Stimulated activated naive B cell treated with anti-CD40 and anti-IgM and Interleukin-4, amounts not matched to agents 10 μg/mL and 1 μg/mL and 100 μg/mL, for 72 hours (primary cell): ENCODE measurements at regions not wholly inside any gene's neighbourhood (a gene's known extent, or its start where the extent isn't known, plus 50 kb on each side); places are given as distances from the start of the nearest gene placed in this dataset.

Source experiments
- ATAC-seq, 2 donors: fragments of 150-1000 bp; cut with Tn5 transposase; replicated peaks; 2 replicates each; pipeline ENCODE4 v1.10.0; 2021; ENCODE audit warnings: moderate library complexity in 1 of 2
- DNase-seq: peaks from one replicate; pipeline ENCODE4 v3.0.0; 2021
- H3K27ac Mint-ChIP-seq: one replicate; pipeline ENCODE4 v1.8.0; 2022; ENCODE audit warnings: mild to moderate bottlenecking, mixed read lengths
- H3K27me3 Mint-ChIP-seq, 2 donors: one replicate each; pipeline ENCODE4 v1.8.0; 2022; ENCODE audit warnings: mixed read lengths in 2 of 2
- H3K36me3 Mint-ChIP-seq, 2 donors: one replicate each; pipeline ENCODE4 v1.8.0; 2022; ENCODE audit warnings: mixed read lengths in 2 of 2, mild to moderate bottlenecking in 1 of 2
- H3K4me1 Mint-ChIP-seq, 2 donors: one replicate each; pipeline ENCODE4 v1.8.0; 2022; ENCODE audit warnings: mixed read lengths in 2 of 2, mild to moderate bottlenecking in 1 of 2
- H3K4me3 Mint-ChIP-seq, 2 donors: one replicate each; pipeline ENCODE4 v1.8.0; 2022; ENCODE audit warnings: mild to moderate bottlenecking in 2 of 2, mixed read lengths in 2 of 2, moderate library complexity in 1 of 2
- H3K9me3 Mint-ChIP-seq, 2 donors: one replicate each; pipeline ENCODE4 v1.8.0; 2022; ENCODE audit warnings: mixed read lengths in 2 of 2, mild to moderate bottlenecking in 1 of 2

DNA sequence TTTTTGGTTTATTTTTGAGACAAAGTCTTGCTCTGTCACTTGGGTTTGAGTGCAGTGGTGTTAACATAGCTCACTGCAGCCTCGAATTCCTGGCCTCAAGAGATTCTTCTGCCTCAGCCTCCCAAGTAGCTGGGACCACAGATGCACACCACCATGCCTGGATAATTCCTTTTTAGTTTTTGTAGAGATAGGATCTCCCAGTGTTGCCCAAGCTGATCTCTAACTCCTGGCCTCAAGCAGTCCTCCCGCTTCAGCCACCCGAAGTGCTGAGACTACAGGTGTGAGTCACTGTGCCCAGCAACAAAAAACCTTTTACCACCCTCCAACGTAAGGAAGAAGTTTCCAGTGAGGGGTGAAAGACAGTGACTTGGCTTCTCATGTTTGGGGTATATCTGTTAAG, 81.1 kb upstream of the TSHZ3 start:
- no peaks in the 10 kb centered on the region for H3K36me3 Mint-ChIP-seq
- H3K4me3 Mint-ChIP-seq = no peak overlapping the region
- no peak for DNase-seq
- H3K9me3 Mint-ChIP-seq = peaks cover 3 to 4% of the 10 kb centered on the region in 2 donors
- no peak overlapping the region for H3K27ac Mint-ChIP-seq
- no peaks in the 10 kb centered on the region for H3K27me3 Mint-ChIP-seq
- ATAC-seq = no peak
- no peaks in the 10 kb centered on the region for H3K4me1 Mint-ChIP-seq

DNA sequence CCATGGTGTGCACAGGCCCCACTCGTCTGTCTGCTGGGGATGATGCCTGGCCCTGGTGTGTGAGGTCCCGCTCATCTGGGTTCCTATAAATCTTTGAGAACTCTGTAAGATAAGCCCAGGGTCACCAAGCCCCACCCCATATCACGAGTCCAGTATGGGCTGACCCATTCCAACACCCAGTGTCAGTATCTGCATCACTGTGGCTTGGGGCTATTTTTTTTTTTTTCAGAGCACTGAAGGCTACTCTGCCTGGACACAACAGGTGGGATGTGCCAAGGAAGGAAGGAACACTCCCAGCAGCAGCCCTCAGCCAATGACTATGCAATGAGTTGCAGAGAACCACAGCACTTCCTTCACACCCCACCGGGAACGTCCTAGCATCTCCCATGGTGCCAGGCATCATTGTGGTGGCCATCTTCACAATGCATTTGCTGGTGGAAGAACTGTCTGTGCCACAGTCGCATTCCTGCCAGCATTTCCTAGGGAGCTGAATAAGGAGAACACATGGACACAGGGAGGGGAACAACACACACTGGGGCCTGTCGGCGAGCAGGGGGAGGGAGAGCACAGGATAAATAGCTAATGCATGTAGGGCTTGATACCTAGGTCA, 83.1 kb upstream of the TSHZ3 start:
- Mint-ChIP-seq H3K36me3 (no peaks in the 10 kb centered on the region), H3K4me1 (no peaks in the 10 kb centered on the region), H3K27me3 (no peaks in the 10 kb centered on the region), H3K4me3 (no peak overlapping the region), H3K27ac (no peak overlapping the region), H3K9me3 (peaks cover 3 to 7% of the 10 kb centered on the region in 2 donors)
- DNase-seq (no peak), ATAC-seq (no peak)

DNA sequence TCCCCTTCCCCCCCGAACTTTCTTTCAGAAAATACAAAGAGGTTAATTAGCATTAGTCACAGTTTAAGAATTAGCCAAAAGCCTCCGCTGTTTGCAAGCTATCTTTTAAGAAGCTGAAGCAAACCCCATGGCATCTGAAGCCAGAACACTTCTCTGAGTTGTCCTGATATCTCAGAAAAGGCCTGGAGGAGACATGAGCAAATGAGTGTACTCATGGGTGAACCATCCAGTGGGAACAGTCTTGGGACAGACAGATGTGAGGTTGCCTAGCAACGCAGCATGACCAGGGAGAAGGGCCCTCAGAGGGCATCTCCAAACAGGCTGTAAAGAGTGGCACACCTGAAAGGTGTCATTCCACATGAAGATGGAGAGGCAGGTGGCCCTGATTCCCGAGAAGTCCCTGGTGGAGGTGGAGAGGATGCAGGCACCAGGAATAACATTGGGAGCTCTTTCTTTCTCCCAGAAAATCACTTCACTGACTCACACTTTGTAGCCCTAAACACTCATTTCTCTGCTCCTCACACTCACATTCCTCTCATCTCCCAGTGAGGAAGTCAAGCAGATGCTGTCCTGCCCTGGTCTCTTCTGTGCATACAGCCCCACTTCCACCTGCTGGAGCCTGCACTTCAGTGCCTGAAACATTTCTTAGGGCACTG, 87.0 kb upstream of the TSHZ3 start:
- Mint-ChIP-seq H3K4me3 (no peak overlapping the region), H3K27me3 (peaks cover 0 to 5% of the 10 kb centered on the region in 2 donors), H3K36me3 (no peaks in the 10 kb centered on the region), H3K9me3 (peaks cover 7 to 8% of the 10 kb centered on the region in 2 donors), H3K4me1 (no peaks in the 10 kb centered on the region), H3K27ac (no peak overlapping the region)
- ATAC-seq (no peak), DNase-seq (no peak)

DNA sequence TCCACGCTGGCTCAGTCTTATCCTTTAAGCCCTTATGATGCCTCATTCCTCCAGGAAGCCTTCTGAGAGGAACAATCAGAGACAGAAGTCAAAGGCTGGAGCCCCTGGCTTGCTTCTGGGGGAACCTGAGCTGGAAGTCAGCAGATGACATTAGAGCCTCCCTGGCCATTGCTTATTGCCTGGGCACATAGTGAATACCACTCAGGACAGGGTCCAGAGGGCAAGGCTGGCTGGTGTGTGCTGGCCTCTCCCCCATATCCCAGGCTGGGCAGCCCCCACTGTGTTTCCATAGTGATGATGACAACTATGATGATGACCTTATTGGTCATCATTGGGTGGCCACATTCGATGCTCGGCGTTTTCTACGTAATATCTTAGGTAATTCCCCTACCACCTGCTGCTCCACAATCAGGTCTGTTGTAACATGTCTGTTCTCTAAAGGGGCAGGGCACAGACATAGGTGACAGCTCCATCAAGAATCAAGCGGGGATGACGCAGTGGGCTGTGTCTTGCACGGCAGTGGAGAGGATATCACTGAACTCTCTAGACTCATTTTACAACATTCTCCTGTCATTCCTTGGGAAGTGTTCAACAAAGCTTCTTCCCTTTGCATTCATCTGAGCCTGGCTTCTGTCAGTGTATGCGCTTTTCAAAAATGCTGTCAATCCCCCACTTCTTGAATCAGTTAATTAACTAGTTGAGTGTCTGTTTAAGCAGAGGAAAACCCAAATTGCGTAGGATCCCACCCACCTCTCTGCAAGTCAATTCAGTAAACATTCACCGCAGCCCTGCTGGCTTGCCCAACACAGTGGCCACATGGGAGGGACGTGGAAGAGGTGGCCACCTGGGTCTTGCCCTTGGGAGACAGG, 89.4 kb upstream of the TSHZ3 start:
- H3K36me3 Mint-ChIP-seq = no peaks in the 10 kb centered on the region
- no peak for DNase-seq
- peaks cover 0 to 5% of the 10 kb centered on the region in 2 donors for H3K27me3 Mint-ChIP-seq
- H3K27ac Mint-ChIP-seq = no peak overlapping the region
- no peak overlapping the region for H3K4me3 Mint-ChIP-seq
- no peak for ATAC-seq
- H3K4me1 Mint-ChIP-seq = no peaks in the 10 kb centered on the region
- peaks cover 4% of the 10 kb centered on the region in 2 donors for H3K9me3 Mint-ChIP-seq

DNA sequence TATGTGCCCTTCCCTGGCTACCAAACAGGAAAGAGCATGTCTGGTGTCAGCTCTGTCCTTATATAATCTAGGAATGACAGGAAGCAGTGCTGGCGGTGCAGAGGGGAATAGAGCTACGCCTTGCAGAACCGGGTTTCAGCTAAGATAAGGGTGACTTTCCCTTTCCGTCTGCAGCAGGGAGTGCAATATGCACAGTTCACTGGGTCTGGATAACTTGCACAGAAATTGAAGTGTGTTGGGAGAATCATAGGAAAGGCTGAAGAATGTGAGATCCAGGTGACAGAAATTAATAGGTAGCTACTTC, 90.0 kb upstream of the TSHZ3 start:
- DNase-seq (no peak), ATAC-seq (no peak)
- H3K27me3 Mint-ChIP-seq = peaks cover 0 to 5% of the 10 kb centered on the region in 2 donors
- peaks cover 4% of the 10 kb centered on the region in 2 donors for H3K9me3 Mint-ChIP-seq
- no peaks in the 10 kb centered on the region for H3K4me1 Mint-ChIP-seq
- H3K27ac Mint-ChIP-seq = no peak overlapping the region
- H3K36me3 Mint-ChIP-seq = no peaks in the 10 kb centered on the region
- no peak overlapping the region for H3K4me3 Mint-ChIP-seq

DNA sequence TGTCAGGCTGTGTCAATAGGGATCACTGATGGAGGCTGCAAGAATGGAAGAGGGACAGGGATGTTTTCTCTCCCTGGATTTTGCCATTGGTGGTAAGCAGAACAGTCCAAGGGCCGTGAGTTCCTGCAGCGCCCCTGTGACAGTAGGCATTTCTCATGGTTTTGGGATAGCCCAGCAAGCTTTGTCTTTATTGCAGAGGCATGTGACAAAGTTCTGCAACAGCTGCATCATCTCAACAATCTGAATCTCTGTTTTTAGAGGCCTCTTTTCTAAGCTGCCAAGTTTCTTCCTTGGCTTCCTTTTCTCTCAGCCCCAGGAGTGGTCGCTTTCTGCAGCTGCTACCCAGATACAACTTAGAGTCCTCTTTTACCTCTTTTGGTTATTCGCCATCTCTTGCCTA, 95.7 kb upstream of the TSHZ3 start:
- Mint-ChIP-seq H3K4me1 (no peaks in the 10 kb centered on the region), H3K27me3 (no peaks in the 10 kb centered on the region), H3K9me3 (peaks cover 6 to 11% of the 10 kb centered on the region in 2 donors), H3K27ac (no peak overlapping the region), H3K4me3 (no peak overlapping the region), H3K36me3 (no peaks in the 10 kb centered on the region)
- DNase-seq (no peak), ATAC-seq (no peak)

DNA sequence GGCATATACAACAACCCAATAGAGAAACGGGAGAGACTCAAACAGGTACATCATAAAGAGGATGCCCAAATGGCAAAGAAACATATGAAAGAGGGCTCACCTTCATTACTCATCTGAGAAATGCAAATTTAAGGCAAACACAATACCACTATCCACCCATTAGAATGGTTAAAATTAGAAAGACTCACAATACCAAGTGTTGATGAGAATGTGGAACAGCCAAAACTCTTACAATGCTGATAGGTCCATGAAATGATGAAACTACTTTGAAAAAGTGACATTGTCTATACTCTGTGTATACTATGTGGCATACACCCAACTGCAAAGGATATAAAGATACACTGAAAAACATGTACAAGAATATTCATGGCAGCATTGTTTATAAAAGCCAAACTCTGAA, 96.2 kb upstream of the TSHZ3 start:
- Mint-ChIP-seq H3K9me3 (peaks cover 6 to 11% of the 10 kb centered on the region in 2 donors), H3K4me1 (no peaks in the 10 kb centered on the region), H3K4me3 (no peak overlapping the region), H3K27ac (no peak overlapping the region), H3K27me3 (no peaks in the 10 kb centered on the region), H3K36me3 (no peaks in the 10 kb centered on the region)
- DNase-seq (no peak), ATAC-seq (no peak)

DNA sequence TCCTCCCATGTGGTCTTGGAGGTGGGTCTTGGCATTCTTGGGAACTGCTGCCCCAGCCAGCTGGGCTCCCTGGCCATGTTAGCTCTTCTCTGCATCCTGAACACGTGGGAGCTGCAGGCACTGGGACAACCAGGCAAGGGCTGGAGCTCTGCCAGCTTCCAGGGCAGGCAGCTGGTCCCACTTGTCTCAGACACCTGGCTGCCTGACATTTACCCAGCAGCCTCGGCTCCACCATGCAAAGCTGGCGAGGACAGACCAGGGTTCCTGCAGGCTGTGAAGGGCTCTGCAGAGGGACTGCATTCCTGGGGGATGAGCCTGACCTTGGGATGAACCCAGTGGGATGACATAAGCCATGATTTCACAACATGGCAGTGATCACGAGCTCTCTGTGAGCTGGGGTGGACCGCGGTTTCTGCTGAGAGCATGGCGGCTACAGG, 99.0 kb upstream of the TSHZ3 start:
- H3K27ac Mint-ChIP-seq = no peak overlapping the region
- no peak for ATAC-seq
- DNase-seq = no peak
- H3K4me1 Mint-ChIP-seq = no peaks in the 10 kb centered on the region
- H3K27me3 Mint-ChIP-seq = no peaks in the 10 kb centered on the region
- no peaks in the 10 kb centered on the region for H3K36me3 Mint-ChIP-seq
- H3K4me3 Mint-ChIP-seq = no peak overlapping the region
- peaks cover 6 to 11% of the 10 kb centered on the region in 2 donors for H3K9me3 Mint-ChIP-seq

DNA sequence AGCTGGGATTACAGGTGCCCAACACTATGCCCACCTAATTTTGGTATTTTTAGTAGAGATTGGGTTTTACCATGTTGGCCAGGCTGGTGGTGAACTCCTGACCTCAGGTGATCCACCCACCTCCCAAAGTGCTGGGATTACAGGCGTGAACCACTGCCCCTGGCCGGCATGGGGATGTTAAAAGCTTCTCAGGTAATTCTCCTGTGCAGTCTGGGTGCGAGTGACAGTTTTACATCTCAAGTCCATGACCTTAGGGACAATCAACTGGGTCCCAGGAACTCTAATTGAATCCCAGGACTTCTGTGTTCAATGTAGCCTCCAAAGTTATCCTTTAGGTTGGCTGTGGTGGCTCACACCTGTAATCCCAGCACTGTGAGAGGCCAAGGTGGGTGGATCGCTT, 100.1 kb upstream of the TSHZ3 start:
- Mint-ChIP-seq H3K9me3 (peaks cover 6 to 10% of the 10 kb centered on the region in 2 donors), H3K27ac (no peak overlapping the region), H3K4me3 (no peak overlapping the region), H3K36me3 (no peaks in the 10 kb centered on the region), H3K27me3 (no peaks in the 10 kb centered on the region), H3K4me1 (no peaks in the 10 kb centered on the region)
- DNase-seq = no peak
- ATAC-seq = no peak

DNA sequence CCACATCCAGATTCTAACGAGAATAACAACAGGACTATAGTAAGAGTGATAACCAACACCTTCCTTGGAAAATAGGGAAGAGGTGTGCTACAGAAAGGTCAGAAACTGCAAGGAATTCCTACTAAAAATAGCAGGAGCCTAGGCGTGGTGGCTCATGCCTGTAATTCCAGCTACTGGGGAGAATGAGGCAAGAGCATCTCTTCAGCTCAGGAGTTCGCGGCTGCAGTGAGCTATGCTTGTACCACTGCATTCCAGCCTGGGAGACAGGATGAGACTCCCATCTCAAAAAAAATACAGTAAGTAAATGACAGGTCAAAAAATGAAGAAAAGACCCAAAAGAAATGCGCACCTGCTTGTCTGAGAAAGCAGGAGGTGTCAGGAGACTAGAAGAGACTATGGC, 101.5 kb upstream of the TSHZ3 start:
- H3K36me3 Mint-ChIP-seq = no peaks in the 10 kb centered on the region
- H3K27me3 Mint-ChIP-seq = no peaks in the 10 kb centered on the region
- no peak for ATAC-seq
- peaks cover 0 to 1% of the 10 kb centered on the region in 2 donors for H3K9me3 Mint-ChIP-seq
- no peak for DNase-seq
- H3K27ac Mint-ChIP-seq = no peak overlapping the region
- no peak overlapping the region for H3K4me3 Mint-ChIP-seq
- no peaks in the 10 kb centered on the region for H3K4me1 Mint-ChIP-seq

DNA sequence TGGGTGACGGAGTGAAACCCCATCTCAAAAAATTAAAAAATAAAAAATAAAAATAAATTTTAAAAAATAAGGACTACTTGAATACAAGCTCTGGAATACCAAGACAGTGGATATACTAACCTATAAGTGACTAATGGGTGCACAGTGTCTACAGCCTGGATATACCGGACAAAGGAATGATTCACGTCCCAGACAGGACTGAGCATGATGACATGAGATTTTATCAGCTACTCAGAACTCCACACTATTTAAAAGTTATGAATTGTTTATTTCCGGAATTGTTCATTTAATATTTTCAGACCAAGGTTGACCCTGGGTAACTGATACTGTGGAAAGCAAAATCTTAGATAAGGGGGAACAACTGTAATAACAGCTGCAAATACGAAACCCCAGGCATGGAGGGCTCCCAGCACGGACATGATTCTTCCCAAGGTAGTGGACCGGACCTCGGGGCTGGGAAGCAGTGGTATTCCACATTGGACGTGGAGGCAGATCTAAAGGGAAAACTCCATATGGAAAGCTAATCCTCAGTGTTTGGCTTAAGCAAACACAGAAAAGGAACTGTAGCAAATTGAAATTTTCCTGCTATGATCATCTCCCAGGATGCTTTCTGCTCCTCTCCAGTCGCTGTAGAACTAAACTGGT, 102.6 kb upstream of the TSHZ3 start:
- H3K4me3 Mint-ChIP-seq = no peak overlapping the region
- H3K36me3 Mint-ChIP-seq = no peaks in the 10 kb centered on the region
- no peak overlapping the region for H3K27ac Mint-ChIP-seq
- no peak for DNase-seq
- no peaks in the 10 kb centered on the region for H3K27me3 Mint-ChIP-seq
- H3K4me1 Mint-ChIP-seq = no peaks in the 10 kb centered on the region
- peaks cover 0 to 1% of the 10 kb centered on the region in 2 donors for H3K9me3 Mint-ChIP-seq
- ATAC-seq = no peak

DNA sequence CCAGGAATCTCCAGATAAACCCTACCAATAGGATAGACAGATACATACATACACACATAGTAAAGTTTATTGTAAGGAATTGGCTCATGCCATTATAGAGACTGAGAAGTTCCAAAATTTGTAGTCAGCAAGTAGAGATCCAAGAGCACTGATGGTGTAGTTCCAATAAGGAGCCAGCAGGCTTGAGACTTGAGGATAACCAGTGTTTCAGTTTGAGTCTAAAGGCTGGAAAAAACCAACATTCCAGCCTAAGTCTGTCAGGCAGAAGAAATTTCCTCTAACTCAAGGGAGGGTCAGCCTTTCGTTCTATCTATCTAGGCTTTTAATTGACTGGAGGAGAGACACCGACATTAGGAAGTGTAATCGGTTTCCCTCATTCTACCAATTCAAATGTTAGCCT, 110.2 kb upstream of the TSHZ3 start:
- H3K9me3 Mint-ChIP-seq = peaks cover 0 to 1% of the 10 kb centered on the region in 2 donors

DNA sequence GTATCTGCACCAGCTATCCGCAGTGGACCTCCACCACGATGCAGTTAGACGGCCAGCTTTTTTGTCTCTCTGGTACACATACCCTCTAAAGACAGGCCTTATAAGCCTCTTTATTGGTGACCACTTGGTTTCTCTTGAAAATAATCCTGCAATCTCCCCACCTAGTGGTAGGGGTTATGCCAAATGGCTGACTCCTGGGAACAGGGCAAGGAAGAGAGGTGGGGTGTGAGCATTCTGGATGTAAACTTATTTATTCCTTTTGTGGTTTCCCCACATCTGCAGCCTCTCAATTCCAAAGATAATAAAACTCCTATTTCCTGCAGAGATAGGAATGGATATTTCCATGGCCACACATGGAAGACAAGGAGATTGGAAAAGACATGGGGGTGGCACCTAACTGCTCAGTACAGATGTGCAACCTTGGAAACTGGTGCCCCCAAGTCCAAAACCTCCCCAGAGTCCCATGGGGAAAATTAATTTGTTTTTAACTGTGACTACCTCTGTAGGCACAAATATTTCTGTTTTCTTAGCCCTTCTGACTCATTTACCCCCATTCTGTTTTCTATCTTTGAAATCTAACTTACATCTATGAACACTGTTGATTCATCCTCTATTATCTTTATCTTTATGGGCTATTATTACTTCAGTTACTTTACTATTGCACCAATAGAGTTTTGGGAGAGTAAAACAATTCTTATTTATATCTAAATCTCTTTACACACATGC, 112.7 kb upstream of the TSHZ3 start:
- no peaks in the 10 kb centered on the region for H3K27me3 Mint-ChIP-seq
- DNase-seq = no peak
- ATAC-seq = no peak
- no peaks in the 10 kb centered on the region for H3K4me1 Mint-ChIP-seq
- no peak overlapping the region for H3K27ac Mint-ChIP-seq
- no peak overlapping the region for H3K4me3 Mint-ChIP-seq
- H3K36me3 Mint-ChIP-seq = no peaks in the 10 kb centered on the region
- H3K9me3 Mint-ChIP-seq = peaks cover 0 to 1% of the 10 kb centered on the region in 2 donors

More for the DNA sequence above, 110.2 kb upstream of the TSHZ3 start:
- no peak overlapping the region for H3K27ac Mint-ChIP-seq
- ATAC-seq (no peak), DNase-seq (no peak)
- H3K4me1 Mint-ChIP-seq = no peaks in the 10 kb centered on the region
- no peaks in the 10 kb centered on the region for H3K27me3 Mint-ChIP-seq
- H3K36me3 Mint-ChIP-seq = no peaks in the 10 kb centered on the region
- H3K4me3 Mint-ChIP-seq = no peak overlapping the region
